Neural cell (in vitro differentiated cells): ENCODE measurements at regions not wholly inside any gene's neighbourhood (a gene's known extent, or its start where the extent isn't known, plus 50 kb on each side); places are given as distances from the start of the nearest gene placed in this dataset.

Experiments used
- H2AFZ ChIP-seq: fragments of 200-600, 300-800 bp; sonication (generic), shearing (Covaris generic); 2 replicates; pipeline ENCODE4 v1.6.0; 2014; ENCODE audit warnings: low read depth, mild to moderate bottlenecking, antibody characterized with exemption, low read length, moderate library complexity
- H3F3A ChIP-seq: fragments of 200-600 bp; shearing (Covaris generic); 2 replicates; pipeline ENCODE4 v1.6.1; 2016; ENCODE audit warnings: mild to moderate bottlenecking, moderate library complexity, mixed read lengths, antibody characterized with exemption, low read length; ENCODE audit not compliant: insufficient read depth, poor library complexity, severe bottlenecking
- H3K27ac ChIP-seq: fragments of 200-600, 300-800 bp; sonication (generic), shearing (Covaris generic); 2 replicates; pipeline ENCODE4 v1.5.1; 2014; ENCODE audit warnings: mild to moderate bottlenecking, low read length, moderate library complexity
- H3K27me3 ChIP-seq: fragments of 300-800, 200-600 bp; sonication (generic), shearing (Covaris generic); 2 replicates; pipeline ENCODE4 v1.6.0; 2014; ENCODE audit warnings: mild to moderate bottlenecking, low read depth, low read length, moderate library complexity; ENCODE audit not compliant: insufficient read depth
- H3K36me3 ChIP-seq: fragments of 300-800, 200-600 bp; sonication (generic), shearing (Covaris generic); 2 replicates; pipeline ENCODE4 v1.5.1; 2014; ENCODE audit warnings: mild to moderate bottlenecking, antibody characterized with exemption, low read length, moderate library complexity; ENCODE audit not compliant: insufficient read depth
- H3K4me2 ChIP-seq: fragments of 300-800, 200-600 bp; sonication (generic), shearing (Covaris generic); 2 replicates; pipeline ENCODE4 v1.6.0; 2014; ENCODE audit warnings: mild to moderate bottlenecking, low read length
- H3K4me3 ChIP-seq: fragments of 300-800, 200-600 bp; sonication (generic), shearing (Covaris generic); 2 replicates; pipeline ENCODE4 v1.5.1; 2014; ENCODE audit warnings: mild to moderate bottlenecking, low read length, moderate library complexity
- H3K79me2 ChIP-seq: fragments of 200-600 bp; shearing (Covaris generic); replicated peaks from 2 replicates; pipeline ENCODE4 v1.6.0; 2014; ENCODE audit warnings: mild to moderate bottlenecking, low read length, moderate library complexity; ENCODE audit not compliant: insufficient read depth
- H3K9ac ChIP-seq: fragments of 300-800, 200-600 bp; sonication (generic), shearing (Covaris generic); 2 replicates; pipeline ENCODE4 v1.6.1; 2016; ENCODE audit warnings: mild to moderate bottlenecking, low read length, mixed read lengths
- H3K9me2 ChIP-seq: fragments of 200-600 bp; shearing (Covaris generic); 2 replicates; pipeline ENCODE4 v1.6.1; 2016; ENCODE audit warnings: mild to moderate bottlenecking, low read length, mixed read lengths; ENCODE audit not compliant: insufficient read depth
- H3K9me3 ChIP-seq: fragments of 200-600, 300-800 bp; sonication (generic), shearing (Covaris generic); 2 replicates; pipeline ENCODE4 v1.6.1; 2016; ENCODE audit warnings: mild to moderate bottlenecking, mixed run types, low read length, moderate library complexity, mixed read lengths
- H4K20me1 ChIP-seq: fragments of 200-600 bp; shearing (Covaris generic); 2 replicates; pipeline ENCODE4 v1.6.1; 2016; ENCODE audit warnings: mild to moderate bottlenecking, mixed run types; ENCODE audit not compliant: insufficient read depth
- EP300 ChIP-seq: fragments of 450-650 bp; conservative IDR thresholded peaks from 2 replicates; pipeline ENCODE4 v1.6.1; 2014; ENCODE audit warnings: antibody characterized with exemption, mild to moderate bottlenecking, moderate library complexity; ENCODE audit not compliant: poor library complexity, severe bottlenecking
- EZH2 ChIP-seq: fragments of 200-600, 300-800 bp; shearing (Covaris generic), sonication (generic); IDR thresholded peaks from 2 replicates; pipeline ENCODE4 v1.6.1; 2014; ENCODE audit warnings: antibody characterized with exemption, low read length, borderline replicate concordance, mild to moderate bottlenecking; ENCODE audit not compliant: insufficient read depth, poor library complexity, severe bottlenecking
- MXI1 ChIP-seq: fragments of 450-650 bp; conservative IDR thresholded peaks from 2 replicates; pipeline ENCODE4 v1.6.1; 2014; ENCODE audit warnings: antibody characterized with exemption, mild to moderate bottlenecking; ENCODE audit not compliant: poor library complexity, severe bottlenecking
- POLR2AphosphoS5 ChIP-seq: IDR thresholded peaks from 2 replicates; pipeline ENCODE4 v1.6.1; 2012
- RAD21 ChIP-seq: fragments of 450-650 bp; conservative IDR thresholded peaks from 2 replicates; pipeline ENCODE4 v1.6.1; 2014; ENCODE audit warnings: antibody characterized with exemption, mild to moderate bottlenecking, moderate library complexity
- SMC3 ChIP-seq: fragments of 450-650 bp; conservative IDR thresholded peaks from 2 replicates; pipeline ENCODE4 v1.6.1; 2014; ENCODE audit warnings: antibody characterized with exemption, mild to moderate bottlenecking, moderate library complexity; ENCODE audit not compliant: poor library complexity
- TAF1 ChIP-seq: IDR thresholded peaks from 2 replicates; pipeline ENCODE4 v1.6.1; 2012; ENCODE audit warnings: low read depth
- TF ChIP-seq, protein P1 (sequence below): fragments of 450-650 bp; IDR thresholded peaks from 2 replicates; pipeline ENCODE4 v1.5.1; 2014; ENCODE audit warnings: antibody characterized with exemption, mild to moderate bottlenecking, moderate library complexity; ENCODE audit not compliant: poor library complexity, severe bottlenecking
- TF ChIP-seq, protein P2 (sequence below): IDR thresholded peaks from 2 replicates; pipeline ENCODE4 v1.6.1; 2012; ENCODE audit warnings: borderline replicate concordance

DNA sequence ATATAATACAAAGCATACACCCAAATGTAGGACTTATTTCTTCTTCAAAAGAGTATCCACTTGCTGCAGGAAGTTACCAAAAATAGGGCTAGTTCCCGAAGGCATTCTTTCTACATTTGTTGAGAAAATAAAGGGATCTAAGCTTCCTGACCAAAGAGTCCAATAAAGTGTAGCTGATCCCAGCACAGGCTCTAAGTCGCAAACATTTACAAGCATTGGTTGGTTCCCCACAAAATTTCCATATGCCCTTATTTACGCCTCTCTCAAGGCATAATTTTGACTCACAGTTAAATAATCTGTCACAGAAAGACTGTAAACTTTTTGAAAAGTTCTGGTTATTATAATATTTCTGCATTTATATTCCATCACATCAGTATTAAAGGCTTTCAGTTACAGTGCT lies 1520.1 kb upstream of the ZEB2 start:
- Histone ChIP-seq H3K27me3 (no peaks in the 10 kb centered on the region), H3K4me2 (no peak overlapping the region), H4K20me1 (no peaks in the 10 kb centered on the region), H3F3A (no peaks in the 10 kb centered on the region), H3K36me3 (no peaks in the 10 kb centered on the region), H3K27ac (no peak overlapping the region), H2AFZ (no peak overlapping the region), H3K79me2 (no peaks in the 10 kb centered on the region), H3K9me3 (no peaks in the 10 kb centered on the region), H3K9me2 (no peaks in the 10 kb centered on the region), H3K9ac (no peak overlapping the region), H3K4me3 (no peak overlapping the region)
- TF ChIP-seq RAD21 (no peak), SMC3 (no peak), TAF1 (no peak), POLR2AphosphoS5 (no peak), EP300 (no peak)
- TF ChIP-seq, protein P1, sequence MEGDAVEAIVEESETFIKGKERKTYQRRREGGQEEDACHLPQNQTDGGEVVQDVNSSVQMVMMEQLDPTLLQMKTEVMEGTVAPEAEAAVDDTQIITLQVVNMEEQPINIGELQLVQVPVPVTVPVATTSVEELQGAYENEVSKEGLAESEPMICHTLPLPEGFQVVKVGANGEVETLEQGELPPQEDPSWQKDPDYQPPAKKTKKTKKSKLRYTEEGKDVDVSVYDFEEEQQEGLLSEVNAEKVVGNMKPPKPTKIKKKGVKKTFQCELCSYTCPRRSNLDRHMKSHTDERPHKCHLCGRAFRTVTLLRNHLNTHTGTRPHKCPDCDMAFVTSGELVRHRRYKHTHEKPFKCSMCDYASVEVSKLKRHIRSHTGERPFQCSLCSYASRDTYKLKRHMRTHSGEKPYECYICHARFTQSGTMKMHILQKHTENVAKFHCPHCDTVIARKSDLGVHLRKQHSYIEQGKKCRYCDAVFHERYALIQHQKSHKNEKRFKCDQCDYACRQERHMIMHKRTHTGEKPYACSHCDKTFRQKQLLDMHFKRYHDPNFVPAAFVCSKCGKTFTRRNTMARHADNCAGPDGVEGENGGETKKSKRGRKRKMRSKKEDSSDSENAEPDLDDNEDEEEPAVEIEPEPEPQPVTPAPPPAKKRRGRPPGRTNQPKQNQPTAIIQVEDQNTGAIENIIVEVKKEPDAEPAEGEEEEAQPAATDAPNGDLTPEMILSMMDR = no peak
- TF ChIP-seq, protein P2, sequence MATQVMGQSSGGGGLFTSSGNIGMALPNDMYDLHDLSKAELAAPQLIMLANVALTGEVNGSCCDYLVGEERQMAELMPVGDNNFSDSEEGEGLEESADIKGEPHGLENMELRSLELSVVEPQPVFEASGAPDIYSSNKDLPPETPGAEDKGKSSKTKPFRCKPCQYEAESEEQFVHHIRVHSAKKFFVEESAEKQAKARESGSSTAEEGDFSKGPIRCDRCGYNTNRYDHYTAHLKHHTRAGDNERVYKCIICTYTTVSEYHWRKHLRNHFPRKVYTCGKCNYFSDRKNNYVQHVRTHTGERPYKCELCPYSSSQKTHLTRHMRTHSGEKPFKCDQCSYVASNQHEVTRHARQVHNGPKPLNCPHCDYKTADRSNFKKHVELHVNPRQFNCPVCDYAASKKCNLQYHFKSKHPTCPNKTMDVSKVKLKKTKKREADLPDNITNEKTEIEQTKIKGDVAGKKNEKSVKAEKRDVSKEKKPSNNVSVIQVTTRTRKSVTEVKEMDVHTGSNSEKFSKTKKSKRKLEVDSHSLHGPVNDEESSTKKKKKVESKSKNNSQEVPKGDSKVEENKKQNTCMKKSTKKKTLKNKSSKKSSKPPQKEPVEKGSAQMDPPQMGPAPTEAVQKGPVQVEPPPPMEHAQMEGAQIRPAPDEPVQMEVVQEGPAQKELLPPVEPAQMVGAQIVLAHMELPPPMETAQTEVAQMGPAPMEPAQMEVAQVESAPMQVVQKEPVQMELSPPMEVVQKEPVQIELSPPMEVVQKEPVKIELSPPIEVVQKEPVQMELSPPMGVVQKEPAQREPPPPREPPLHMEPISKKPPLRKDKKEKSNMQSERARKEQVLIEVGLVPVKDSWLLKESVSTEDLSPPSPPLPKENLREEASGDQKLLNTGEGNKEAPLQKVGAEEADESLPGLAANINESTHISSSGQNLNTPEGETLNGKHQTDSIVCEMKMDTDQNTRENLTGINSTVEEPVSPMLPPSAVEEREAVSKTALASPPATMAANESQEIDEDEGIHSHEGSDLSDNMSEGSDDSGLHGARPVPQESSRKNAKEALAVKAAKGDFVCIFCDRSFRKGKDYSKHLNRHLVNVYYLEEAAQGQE = no peak

DNA sequence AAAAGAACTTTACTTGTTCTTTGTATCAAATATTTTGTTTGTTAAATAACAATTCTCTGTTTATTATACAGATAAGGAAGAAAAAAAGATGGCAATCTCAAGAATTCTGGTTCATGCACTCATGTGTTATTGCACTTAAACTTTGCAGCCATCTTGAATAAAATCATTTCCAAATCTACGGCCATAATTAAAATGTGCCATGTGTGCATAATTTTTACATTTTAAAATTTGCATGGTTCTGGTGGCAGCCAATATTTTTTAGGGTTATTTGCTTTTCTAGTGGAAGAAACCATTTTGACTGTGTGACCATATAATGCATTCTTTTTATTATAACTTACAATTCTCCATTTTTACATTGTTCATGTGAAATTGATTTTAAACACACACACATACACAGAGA lies 1518.1 kb upstream of the ZEB2 start:
- H3K27ac ChIP-seq = no peak overlapping the region
- H3K9ac ChIP-seq = no peak overlapping the region
- H3F3A ChIP-seq = no peaks in the 10 kb centered on the region
- H3K4me3 ChIP-seq = no peak overlapping the region
- TF ChIP-seq, protein P2 = no peak
- TF ChIP-seq TAF1 = no peak
- TF ChIP-seq, protein P1 = no peak
- no peak for TF ChIP-seq MXI1
- TF ChIP-seq RAD21 = no peak
- TF ChIP-seq EP300 = no peak
- TF ChIP-seq SMC3 = no peak
- no peak for TF ChIP-seq POLR2AphosphoS5
- no peak for TF ChIP-seq EZH2
- H3K79me2 ChIP-seq = no peaks in the 10 kb centered on the region
- H3K4me2 ChIP-seq = no peak overlapping the region
- no peaks in the 10 kb centered on the region for H4K20me1 ChIP-seq
- no peaks in the 10 kb centered on the region for H3K9me2 ChIP-seq
- no peak overlapping the region for H2AFZ ChIP-seq
- no peaks in the 10 kb centered on the region for H3K27me3 ChIP-seq
- H3K36me3 ChIP-seq = no peaks in the 10 kb centered on the region
- no peaks in the 10 kb centered on the region for H3K9me3 ChIP-seq
